Erythroblast (primary cell): ENCODE measurements at regions not wholly inside any gene's neighbourhood (a gene's known extent, or its start where the extent isn't known, plus 50 kb on each side); places are given as distances from the start of the nearest gene placed in this dataset.

Experiments used
- GATA1 ChIP-seq: IDR thresholded peaks from 2 replicates; pipeline ENCODE4 v1.6.1; 2011; ENCODE audit warnings: low read depth, mild to moderate bottlenecking, control low read depth, low read length, moderate library complexity
- POLR2A ChIP-seq: IDR thresholded peaks from 2 replicates; pipeline ENCODE4 v1.6.1; 2011; ENCODE audit warnings: mild to moderate bottlenecking, low read length

- TF ChIP-seq POLR2A (no peak), GATA1 (no peak)
These were observed 131.6 kb downstream of the OLFM4 start for GRCh38 chr13:53160211-53160610.
